Left hindlimb (tissue), 1 donor: ENCODE measurements at regions not wholly inside any gene's neighbourhood (a gene's known extent, or its start where the extent isn't known, plus 50 kb on each side); places are given as distances from the start of the nearest gene placed in this dataset.
"Not testable (repeated sequence)": the region's sequence is repeated elsewhere in the genome, so short reads cannot be mapped to it uniquely, and the experiment has no call there.

Experiments used
- DNase-seq: peaks from one replicate; pipeline ENCODE4 v3.0.0-alpha.2; 2018

- DNase-seq = no peak
Measured at GRCh38 chr1:238727670-238728069, 658.7 kb upstream of the CHRM3 start.

- no peak for DNase-seq
Measured at GRCh38 chr1:238722812-238723211, 663.6 kb upstream of the CHRM3 start.

- no peak for DNase-seq
Measured at GRCh38 chr1:238710697-238711096, 675.7 kb upstream of the CHRM3 start.

- no peak for DNase-seq
Measured at GRCh38 chr1:238701024-238701423, 685.3 kb upstream of the CHRM3 start.

GRCh38 chr1:238690415-238690814 lies 696.0 kb upstream of the CHRM3 start:
- no peak for DNase-seq

GRCh38 chr1:238684576-238684975 lies 701.8 kb upstream of the CHRM3 start:
- DNase-seq = not testable (repeated sequence)

GRCh38 chr1:238681451-238681850 lies 704.9 kb upstream of the CHRM3 start:
- DNase-seq = no peak

- DNase-seq = no peak
Measured at GRCh38 chr1:238681021-238681420, 705.3 kb upstream of the CHRM3 start.

GRCh38 chr1:238677567-238677966 lies 708.8 kb upstream of the CHRM3 start:
- DNase-seq = no peak

- no peak for DNase-seq
Measured at GRCh38 chr1:238675221-238675620, 711.1 kb upstream of the CHRM3 start.

GRCh38 chr1:238674316-238674715 lies 712.1 kb upstream of the CHRM3 start:
- DNase-seq = no peak

GRCh38 chr1:238673561-238673960 lies 712.8 kb upstream of the CHRM3 start:
- no peak for DNase-seq

GRCh38 chr1:238672806-238673205 lies 713.6 kb upstream of the CHRM3 start:
- no peak for DNase-seq

GRCh38 chr1:238672262-238672661 lies 714.1 kb upstream of the CHRM3 start:
- no peak for DNase-seq

- DNase-seq = no peak
Measured at GRCh38 chr1:238664139-238664538, 722.2 kb upstream of the CHRM3 start.

GRCh38 chr1:238660849-238661248 lies 725.5 kb upstream of the CHRM3 start:
- DNase-seq = no peak

GRCh38 chr1:238658763-238659162 lies 727.6 kb upstream of the CHRM3 start:
- no peak for DNase-seq

GRCh38 chr1:238653693-238654321 lies 732.6 kb upstream of the CHRM3 start:
- DNase-seq = no peak

- no peak for DNase-seq
Measured at GRCh38 chr1:238652346-238652968, 733.9 kb upstream of the CHRM3 start.

GRCh38 chr1:238649200-238649599 lies 737.2 kb upstream of the CHRM3 start:
- DNase-seq = no peak

- DNase-seq = no peak
Measured at GRCh38 chr1:238648751-238649150, 737.6 kb upstream of the CHRM3 start.

GRCh38 chr1:238648296-238648695 lies 738.1 kb upstream of the CHRM3 start:
- DNase-seq = no peak

GRCh38 chr1:238647877-238648276 lies 738.5 kb upstream of the CHRM3 start:
- no peak for DNase-seq

GRCh38 chr1:238642231-238642630 lies 744.1 kb upstream of the CHRM3 start:
- no peak for DNase-seq

- DNase-seq = no peak
Measured at GRCh38 chr1:238639861-238640260, 746.5 kb upstream of the CHRM3 start.
